ENCODE measurements at regions not wholly inside any gene's neighbourhood (a gene's known extent, or its start where the extent isn't known, plus 50 kb on each side); places are given as distances from the start of the nearest gene placed in this dataset.

DNA sequence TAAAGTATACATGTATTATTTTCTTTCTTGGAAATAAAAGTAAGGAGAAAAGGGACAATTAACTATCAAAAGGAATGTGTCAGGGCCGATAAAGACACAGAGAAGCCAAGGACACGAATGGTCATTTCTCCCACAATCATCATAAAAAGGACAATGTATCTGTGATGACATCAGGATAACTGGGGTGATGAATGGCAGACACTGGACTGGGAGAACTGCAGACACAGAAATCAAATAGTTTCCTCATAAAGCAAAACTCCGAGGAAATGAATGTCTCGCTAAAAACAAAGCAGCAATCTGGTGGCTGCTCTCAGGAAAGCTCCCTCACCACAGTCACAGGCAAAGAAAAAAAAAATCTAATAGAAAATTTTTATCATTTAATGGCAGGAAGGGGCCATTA is 69.3 kb upstream of the NPY start:
- no peak for DNase-seq

DNA sequence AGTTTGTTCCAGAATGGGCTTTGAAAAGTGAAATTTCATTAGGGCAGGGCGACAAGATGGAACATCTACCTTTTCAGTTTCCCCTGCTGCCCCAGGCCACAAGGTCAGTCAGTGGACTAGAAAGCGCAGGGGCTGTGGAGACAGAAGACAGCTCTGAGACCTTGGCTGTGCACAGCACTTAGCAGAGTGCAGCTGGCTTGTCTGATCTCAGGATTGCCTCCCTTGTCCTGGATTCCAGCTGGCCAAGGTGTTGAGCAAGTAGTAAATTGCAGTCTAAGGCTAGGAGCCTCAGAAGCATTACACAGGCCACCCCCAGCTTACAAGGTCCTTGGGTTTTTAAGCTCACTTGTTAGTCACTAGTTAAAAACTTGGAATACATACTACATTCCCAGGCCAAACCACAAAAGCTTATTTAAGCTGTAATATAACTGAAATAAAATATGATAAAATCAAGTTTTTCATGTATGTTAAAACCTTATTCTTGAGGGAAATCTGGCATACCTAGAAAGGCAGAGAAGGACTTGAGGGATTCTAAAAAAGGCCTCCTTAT is 67.3 kb upstream of the NPY start:
- peak; percentile 73 for DNase-seq

DNA sequence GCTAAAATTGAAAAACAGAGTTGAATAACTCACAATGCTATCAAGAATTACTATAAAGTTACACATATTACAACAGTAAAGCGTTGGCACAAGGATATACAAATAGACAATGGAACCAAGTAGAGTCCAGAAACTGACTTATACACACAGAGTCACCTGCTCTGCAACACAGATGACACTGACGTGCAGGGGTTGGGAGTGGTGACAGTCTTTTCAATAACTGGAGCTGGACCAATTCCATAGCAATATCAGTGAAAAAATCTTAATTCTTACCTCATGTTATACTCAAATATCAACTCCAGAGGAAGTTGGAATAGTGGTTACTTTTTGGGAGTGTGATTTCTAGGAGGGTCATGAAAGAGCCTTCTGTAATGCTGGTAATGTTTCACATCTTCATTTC is 62.5 kb upstream of the NPY start:
- no peak for DNase-seq

DNA sequence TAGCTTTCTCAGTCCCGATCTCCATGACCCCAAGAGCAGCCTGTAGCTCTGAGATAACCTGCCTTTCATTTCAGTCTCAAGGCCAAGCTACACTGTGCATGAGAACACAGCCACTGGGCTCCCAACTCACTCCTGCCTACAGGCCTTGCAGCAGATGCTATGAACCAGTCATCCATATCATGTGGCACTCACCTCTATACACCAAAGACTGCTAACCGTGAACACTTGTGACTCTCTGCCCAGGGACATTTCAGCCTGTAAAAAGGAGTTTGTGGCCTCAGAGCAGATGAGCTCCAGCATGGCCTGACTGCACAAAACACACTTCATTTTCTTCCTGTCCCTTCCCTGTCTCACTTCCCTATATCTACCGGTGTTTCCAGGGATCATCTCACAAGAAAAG is 56.9 kb upstream of the NPY start:
- no peak for DNase-seq

DNA sequence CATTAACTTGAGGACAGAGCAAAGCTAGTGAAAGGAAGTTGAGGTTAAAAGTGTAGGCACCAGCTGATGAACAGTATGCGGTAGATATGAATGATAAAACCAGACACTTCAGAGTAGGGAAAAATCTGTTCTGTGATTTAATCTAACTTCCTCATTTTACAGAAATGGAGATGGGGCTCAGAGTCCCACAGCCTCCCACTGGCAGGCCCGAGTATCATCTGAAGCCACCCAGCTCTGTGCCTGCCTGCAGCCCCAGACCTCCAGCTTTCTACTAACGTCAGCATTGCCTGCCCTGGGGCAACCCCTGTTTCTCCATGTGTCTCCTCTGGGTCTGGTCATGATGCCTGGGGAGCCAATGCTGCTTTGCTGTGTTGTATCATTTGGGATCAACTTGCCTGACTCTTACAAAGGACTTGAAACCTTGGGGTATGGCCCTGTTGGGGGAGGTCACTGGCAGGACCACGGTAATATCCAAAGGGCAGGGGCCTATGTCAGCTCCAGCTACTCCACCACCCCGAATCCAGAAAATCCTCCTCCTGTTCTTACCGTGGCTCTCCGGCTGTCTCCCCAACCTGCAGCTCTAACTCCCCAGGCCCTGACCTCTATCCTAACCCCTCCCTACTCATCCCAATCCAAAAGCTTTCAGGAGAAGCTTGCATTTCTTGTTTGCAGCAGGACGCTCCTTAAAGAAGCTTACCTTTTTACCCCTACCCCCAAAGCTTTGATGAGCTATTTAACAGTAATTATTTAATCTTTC is 56.2 kb upstream of the NPY start:
- DNase-seq = no peak

DNA sequence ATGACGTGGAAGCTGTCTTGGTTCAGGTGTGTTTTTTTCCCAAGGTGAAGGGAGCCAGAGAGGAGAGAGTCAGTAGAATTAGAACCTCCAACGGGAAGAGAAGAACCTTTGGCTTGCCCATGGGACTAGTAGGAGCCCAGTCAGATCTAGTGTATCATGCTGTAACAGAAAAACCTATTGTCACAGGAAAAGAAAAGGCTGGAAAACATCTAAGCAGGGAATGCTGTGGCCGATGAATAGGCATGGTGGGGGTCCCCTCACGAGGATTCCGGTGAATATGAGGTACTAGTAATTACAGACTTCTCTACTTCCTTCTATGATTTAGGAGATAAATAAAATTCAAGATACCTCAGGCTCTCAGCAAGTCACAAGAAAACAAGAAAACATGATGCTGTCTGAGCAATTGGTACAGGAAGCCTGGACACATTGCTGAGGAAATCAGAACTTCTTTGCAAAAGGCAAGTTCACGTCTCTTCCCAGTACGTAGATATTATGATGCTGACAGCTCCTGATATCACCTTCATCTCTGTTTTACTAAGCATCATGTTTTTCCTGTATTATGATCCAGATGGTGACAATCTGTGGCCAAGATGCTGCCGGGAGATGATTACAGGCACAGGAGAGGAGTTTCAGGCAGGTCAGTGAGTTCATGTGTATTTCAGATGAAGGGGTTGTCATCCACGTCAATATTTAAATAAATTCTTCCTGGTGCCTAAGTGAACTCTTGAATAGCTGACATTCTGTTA is 54.3 kb upstream of the NPY start:
- no peak for DNase-seq

DNA sequence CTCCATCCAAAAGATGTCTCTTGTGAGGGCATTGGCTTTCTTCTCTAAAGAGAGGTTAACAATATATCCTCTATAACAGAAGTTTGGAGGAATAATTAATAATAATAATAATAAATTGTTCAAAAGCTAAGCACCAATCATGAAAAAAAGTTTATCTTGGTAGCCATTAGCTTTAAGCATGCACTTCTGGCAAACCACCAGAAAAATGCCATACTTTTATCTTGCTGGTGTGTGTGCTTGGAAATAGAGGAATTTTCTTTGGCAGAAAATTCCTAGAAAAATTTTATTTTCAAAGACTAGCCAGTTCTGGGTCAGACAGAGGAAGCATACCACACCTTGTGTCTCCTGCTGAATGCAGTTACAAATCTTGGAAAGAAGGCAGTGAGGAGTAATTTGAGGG is 52.5 kb upstream of the NPY start:
- no peak for DNase-seq

DNA sequence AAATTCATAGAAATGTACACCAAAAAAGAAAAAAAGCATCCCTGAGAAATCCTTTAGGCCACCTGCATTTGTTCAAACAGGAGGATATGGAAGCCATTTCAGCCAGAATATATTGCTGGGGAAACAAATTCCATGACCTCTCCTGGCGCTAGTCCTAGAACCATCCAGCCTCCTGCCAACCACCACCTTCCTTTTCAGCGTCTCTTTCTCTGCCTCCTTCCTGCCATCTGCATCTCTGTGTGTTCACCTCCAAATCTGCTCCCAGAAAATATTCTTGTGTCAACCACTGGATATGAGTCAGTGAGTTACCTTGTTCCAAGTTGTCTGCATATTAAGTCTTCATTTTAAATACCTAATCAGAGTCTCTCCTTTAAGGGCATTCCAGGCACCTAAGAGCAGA is 50.6 kb upstream of the NPY start:
- peak; percentile 20 for DNase-seq

Measured in NCI-H226 (cell line).